DOHH2 (cell line): ENCODE measurements at regions not wholly inside any gene's neighbourhood (a gene's known extent, or its start where the extent isn't known, plus 50 kb on each side); places are given as distances from the start of the nearest gene placed in this dataset.

Experiments
- H3F3A ChIP-seq: fragments of 200-600 bp; sonication (generic), shearing (Covaris generic); 2 replicates; pipeline ENCODE4 v1.6.0; 2016; ENCODE audit warnings: antibody characterized with exemption, mild to moderate bottlenecking; ENCODE audit not compliant: control insufficient read depth, insufficient read depth
- H3K27ac ChIP-seq: fragments of 200-600 bp; sonication (generic); 2 replicates; pipeline ENCODE4 v1.5.1; 2014; ENCODE audit warnings: low read depth, mild to moderate bottlenecking, low read length, moderate library complexity
- H3K27me3 ChIP-seq: fragments of 200-600 bp; sonication (generic); 2 replicates; pipeline ENCODE4 v1.6.1; 2014; ENCODE audit warnings: mild to moderate bottlenecking, low read length, mixed read lengths; ENCODE audit not compliant: control insufficient read depth
- H3K36me3 ChIP-seq: fragments of 200-600 bp; sonication (generic); 2 replicates; pipeline ENCODE4 v1.6.1; 2014; ENCODE audit warnings: mild to moderate bottlenecking, low read length, moderate library complexity, mixed read lengths; ENCODE audit not compliant: control insufficient read depth
- H3K4me1 ChIP-seq: fragments of 200-600 bp; sonication (generic); 2 replicates; pipeline ENCODE4 v1.6.1; 2014; ENCODE audit warnings: mild to moderate bottlenecking, low read length, mixed read lengths; ENCODE audit not compliant: control insufficient read depth
- H3K4me2 ChIP-seq: fragments of 200-600 bp; sonication (generic); 2 replicates; pipeline ENCODE4 v1.6.0; 2014; ENCODE audit warnings: mild to moderate bottlenecking, low read length, moderate library complexity
- H3K4me3 ChIP-seq: fragments of 200-600 bp; sonication (generic); 2 replicates; pipeline ENCODE4 v1.5.1; 2014; ENCODE audit warnings: mild to moderate bottlenecking, low read length, mixed read lengths
- H3K79me2 ChIP-seq: fragments of 200-600 bp; sonication (generic); 2 replicates; pipeline ENCODE4 v1.6.1; 2014; ENCODE audit warnings: mild to moderate bottlenecking, low read length, mixed read lengths; ENCODE audit not compliant: control insufficient read depth
- H3K9me2 ChIP-seq: fragments of 200-600 bp; sonication (generic); replicated peaks from 2 replicates; pipeline ENCODE4 v1.6.1; 2014; ENCODE audit warnings: mild to moderate bottlenecking, low read length, mixed read lengths; ENCODE audit not compliant: control insufficient read depth
- H3K9me3 ChIP-seq: fragments of 200-600 bp; sonication (generic); 2 replicates; pipeline ENCODE4 v1.6.1; 2014; ENCODE audit warnings: antibody characterized with exemption, low read length, mixed read lengths; ENCODE audit not compliant: control insufficient read depth, insufficient read depth
- H4K20me1 ChIP-seq: fragments of 200-600 bp; sonication (generic); 2 replicates; pipeline ENCODE4 v1.6.0; 2014; ENCODE audit warnings: low read depth, mild to moderate bottlenecking, antibody characterized with exemption, low read length, moderate library complexity; ENCODE audit not compliant: control insufficient read depth, insufficient read depth
- EZH2phosphoT487 ChIP-seq: fragments of 200-600 bp; sonication (generic); IDR thresholded peaks from 2 replicates; pipeline ENCODE4 v1.6.1; 2017; ENCODE audit warnings: borderline replicate concordance, mild to moderate bottlenecking, antibody characterized with exemption, low read length, moderate library complexity, mixed read lengths
- TF ChIP-seq, protein P1 (sequence below): fragments of 200-600 bp; sonication (generic); IDR thresholded peaks from one replicate; pipeline ENCODE4 v1.5.1; 2014; ENCODE audit warnings: antibody characterized with exemption, mild to moderate bottlenecking, low read depth, low read length; ENCODE audit not compliant: poor library complexity, severe bottlenecking

DNA sequence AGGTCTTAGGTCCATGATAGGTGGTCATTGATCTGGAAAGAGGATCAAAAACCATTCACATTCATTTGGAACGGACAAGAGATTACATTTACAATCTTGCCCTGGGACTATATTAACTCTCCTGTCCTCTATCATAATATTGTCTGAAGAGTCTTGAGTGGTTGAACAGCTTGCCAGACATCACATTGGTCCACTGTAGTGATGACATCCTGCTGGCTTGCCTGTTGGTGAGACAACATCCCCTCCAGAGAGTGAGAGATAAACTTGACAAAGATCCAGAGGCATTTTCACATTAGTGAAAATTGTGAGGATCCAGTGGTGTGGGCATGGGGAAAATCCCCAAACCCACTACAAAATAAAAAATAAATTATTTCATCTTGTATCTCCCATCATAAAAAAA, 155.7 kb upstream of the LEF1 start:
- no peaks in the 10 kb centered on the region for H4K20me1 ChIP-seq
- H3K27me3 ChIP-seq, result peaks cover 10% of the 10 kb centered on the region; the same call in 1 of the 2 replicates
- TF ChIP-seq, protein P1, sequence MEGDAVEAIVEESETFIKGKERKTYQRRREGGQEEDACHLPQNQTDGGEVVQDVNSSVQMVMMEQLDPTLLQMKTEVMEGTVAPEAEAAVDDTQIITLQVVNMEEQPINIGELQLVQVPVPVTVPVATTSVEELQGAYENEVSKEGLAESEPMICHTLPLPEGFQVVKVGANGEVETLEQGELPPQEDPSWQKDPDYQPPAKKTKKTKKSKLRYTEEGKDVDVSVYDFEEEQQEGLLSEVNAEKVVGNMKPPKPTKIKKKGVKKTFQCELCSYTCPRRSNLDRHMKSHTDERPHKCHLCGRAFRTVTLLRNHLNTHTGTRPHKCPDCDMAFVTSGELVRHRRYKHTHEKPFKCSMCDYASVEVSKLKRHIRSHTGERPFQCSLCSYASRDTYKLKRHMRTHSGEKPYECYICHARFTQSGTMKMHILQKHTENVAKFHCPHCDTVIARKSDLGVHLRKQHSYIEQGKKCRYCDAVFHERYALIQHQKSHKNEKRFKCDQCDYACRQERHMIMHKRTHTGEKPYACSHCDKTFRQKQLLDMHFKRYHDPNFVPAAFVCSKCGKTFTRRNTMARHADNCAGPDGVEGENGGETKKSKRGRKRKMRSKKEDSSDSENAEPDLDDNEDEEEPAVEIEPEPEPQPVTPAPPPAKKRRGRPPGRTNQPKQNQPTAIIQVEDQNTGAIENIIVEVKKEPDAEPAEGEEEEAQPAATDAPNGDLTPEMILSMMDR, result no peak
- no peak for TF ChIP-seq EZH2phosphoT487

DNA sequence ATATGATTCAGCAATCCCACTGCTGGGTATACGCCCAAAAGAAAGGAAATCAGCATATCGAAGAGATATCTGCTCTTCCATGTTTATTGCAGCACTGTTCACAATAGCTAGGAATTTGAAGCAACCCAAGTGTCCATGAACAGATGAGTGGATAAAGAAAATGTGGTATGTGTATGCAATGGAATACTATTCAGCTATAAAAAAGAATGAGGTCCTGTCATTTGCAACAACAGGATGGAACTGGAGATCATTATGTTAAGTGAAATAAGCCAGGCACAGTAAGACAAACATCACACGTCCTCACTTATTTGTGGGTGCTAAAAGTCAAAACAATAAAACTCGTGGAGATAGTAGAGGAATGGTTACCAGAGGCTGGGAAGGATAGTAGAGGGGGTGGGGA, 153.8 kb upstream of the LEF1 start:
- H3K4me2 ChIP-seq, result no peak overlapping the region
- no peaks in the 10 kb centered on the region for H3K4me1 ChIP-seq

More for the DNA sequence above, 155.7 kb upstream of the LEF1 start:
- Histone ChIP-seq H3K36me3 (no peaks in the 10 kb centered on the region), H3K9me2 (no peaks in the 10 kb centered on the region), H3K9me3 (no peaks in the 10 kb centered on the region), H3F3A (no peaks in the 10 kb centered on the region), H3K79me2 (no peaks in the 10 kb centered on the region), H3K4me3 (no peak overlapping the region), H3K27ac (no peak overlapping the region), H3K4me1 (no peaks in the 10 kb centered on the region), H3K4me2 (no peak overlapping the region)

GRCh38 chr4:108320061-108320460, 151.3 kb upstream of the LEF1 start:
- H3F3A ChIP-seq, result no peaks in the 10 kb centered on the region
- H3K4me2 ChIP-seq, result no peak overlapping the region
- no peak overlapping the region for H3K4me3 ChIP-seq
- no peaks in the 10 kb centered on the region for H3K27me3 ChIP-seq
- no peaks in the 10 kb centered on the region for H3K9me3 ChIP-seq
- no peaks in the 10 kb centered on the region for H3K4me1 ChIP-seq
- no peaks in the 10 kb centered on the region for H4K20me1 ChIP-seq
- H3K79me2 ChIP-seq, result no peaks in the 10 kb centered on the region
- H3K27ac ChIP-seq, result no peak overlapping the region
- no peaks in the 10 kb centered on the region for H3K36me3 ChIP-seq
- no peak for TF ChIP-seq EZH2phosphoT487
- TF ChIP-seq, protein P1, result no peak
- H3K9me2 ChIP-seq, result no peaks in the 10 kb centered on the region

More for the DNA sequence above, 153.8 kb upstream of the LEF1 start:
- H3K4me3 ChIP-seq, result no peak overlapping the region
- TF ChIP-seq, protein P1, result no peak
- TF ChIP-seq EZH2phosphoT487, result no peak
- H3K79me2 ChIP-seq, result no peaks in the 10 kb centered on the region
- no peaks in the 10 kb centered on the region for H3K36me3 ChIP-seq
- H3K9me3 ChIP-seq, result no peaks in the 10 kb centered on the region
- no peaks in the 10 kb centered on the region for H3K9me2 ChIP-seq
- no peaks in the 10 kb centered on the region for H4K20me1 ChIP-seq
- H3K27me3 ChIP-seq, result no peaks in the 10 kb centered on the region; the same call in 1 of the 2 replicates
- no peak overlapping the region for H3K27ac ChIP-seq
- no peaks in the 10 kb centered on the region for H3F3A ChIP-seq

GRCh38 chr4:108317377-108317776, 148.6 kb upstream of the LEF1 start:
- H3K27me3 ChIP-seq, result no peaks in the 10 kb centered on the region
- H3K4me3 ChIP-seq, result no peak overlapping the region
- H4K20me1 ChIP-seq, result no peaks in the 10 kb centered on the region
- no peaks in the 10 kb centered on the region for H3K9me3 ChIP-seq
- H3F3A ChIP-seq, result no peaks in the 10 kb centered on the region
- H3K36me3 ChIP-seq, result no peaks in the 10 kb centered on the region
- no peak overlapping the region for H3K4me2 ChIP-seq
- TF ChIP-seq EZH2phosphoT487, result no peak
- TF ChIP-seq, protein P1, result no peak
- no peak overlapping the region for H3K27ac ChIP-seq
- no peaks in the 10 kb centered on the region for H3K4me1 ChIP-seq
- H3K79me2 ChIP-seq, result no peaks in the 10 kb centered on the region
- H3K9me2 ChIP-seq, result no peaks in the 10 kb centered on the region
